Small intestine (tissue), 7 donors: ENCODE measurements at regions not wholly inside any gene's neighbourhood (a gene's known extent, or its start where the extent isn't known, plus 50 kb on each side); places are given as distances from the start of the nearest gene placed in this dataset.

Experiments
- DNase-seq, 2 donors: peaks; one replicate each; pipeline versions ENCODE4 v3.0.0 to v3.0.0-alpha.2; 2013
- FAIRE-seq: peaks from 2 replicates; lab custom pipeline; 2012; peaks lifted over from hg19 to GRCh38; lab: Jason Lieb, UNC
- H3K27ac ChIP-seq, 3 donors: one replicate each; pipeline ENCODE4 v1.5.1; 2013; ENCODE audit warnings: low read length in 2 of 3, mild to moderate bottlenecking in 2 of 3, control low read depth in 1 of 3, inconsistent platforms in 1 of 3, low read depth in 1 of 3, moderate library complexity in 1 of 3
- H3K27me3 ChIP-seq, 3 donors: one replicate each; pipeline ENCODE4 v1.6.1; 2013; ENCODE audit warnings: low read length in 3 of 3, inconsistent platforms in 1 of 3; ENCODE audit not compliant: control insufficient read depth in 3 of 3, insufficient read depth in 3 of 3
- H3K36me3 ChIP-seq, 3 donors: one replicate each; pipeline ENCODE4 v1.6.1; 2013; ENCODE audit warnings: low read length in 3 of 3, inconsistent platforms in 1 of 3, low read depth in 1 of 3, mild to moderate bottlenecking in 1 of 3, moderate library complexity in 1 of 3; ENCODE audit not compliant: control insufficient read depth in 3 of 3, insufficient read depth in 2 of 3
- H3K4me1 ChIP-seq, 3 donors: one replicate each; pipeline ENCODE4 v1.6.1; 2013; ENCODE audit warnings: low read length in 2 of 3, inconsistent platforms in 1 of 3, low read depth in 1 of 3, mild to moderate bottlenecking in 1 of 3, moderate library complexity in 1 of 3; ENCODE audit not compliant: control insufficient read depth in 3 of 3, insufficient read depth in 2 of 3
- H3K4me3 ChIP-seq, 3 donors: one replicate each; pipeline ENCODE4 v1.5.1; 2013; ENCODE audit warnings: low read length in 3 of 3, control low read depth in 1 of 3, inconsistent platforms in 1 of 3, low read depth in 1 of 3, mild to moderate bottlenecking in 1 of 3, moderate library complexity in 1 of 3
- H3K9me3 ChIP-seq, 2 donors: one replicate each; pipeline ENCODE4 v1.6.1; 2013; ENCODE audit warnings: low read depth in 1 of 2, low read length in 1 of 2; ENCODE audit not compliant: control insufficient read depth in 2 of 2, insufficient read depth in 1 of 2
- WGBS, 3 donors: extraction: QIAGEN DNeasy Blood & Tissue Kit; methylation state at CpG; one replicate each; pipeline ENCODE4 v1.1.7; 2013; 5-methylcytosine and 5-hydroxymethylcytosine counted together
- donor health status: healthy with polysubstance abuse.
- donor health status: control.
- donor health status: control.
- donor health status: Bipolar disorder and iron deficiency.
- donor health status: healthy.

- H3K27me3 ChIP-seq, result peaks cover 0 to 2% (median 0%) of the 10 kb centered on the region in 3 donors
- DNase-seq (no peak), FAIRE-seq (no peak)
- peaks cover 0 to 17% of the 10 kb centered on the region in 2 donors for H3K9me3 ChIP-seq
- no peaks in the 10 kb centered on the region for H3K36me3 ChIP-seq
- H3K4me1 ChIP-seq, result no peaks in the 10 kb centered on the region
- 45 to 72% (median 64%) methylated on average over 8 of the region's 8 CpGs for WGBS, 3 donors
- no peak overlapping the region for H3K27ac ChIP-seq
- H3K4me3 ChIP-seq, result no peak overlapping the region
These were observed 163.4 kb upstream of the MAP1B start for GRCh38 chr5:71943874-71944273.

- no peaks in the 10 kb centered on the region for H3K4me1 ChIP-seq
- 78 to 89% (median 87%) methylated on average over 6 of the region's 6 CpGs for WGBS, 3 donors
- H3K4me3 ChIP-seq, result no peak overlapping the region
- peaks cover 0 to 2% (median 0%) of the 10 kb centered on the region in 3 donors for H3K27me3 ChIP-seq
- H3K36me3 ChIP-seq, result no peaks in the 10 kb centered on the region
- no peak for FAIRE-seq
- DNase-seq, result no peak
- H3K9me3 ChIP-seq, result peaks cover 0 to 21% of the 10 kb centered on the region in 2 donors
- no peak overlapping the region for H3K27ac ChIP-seq
These were observed 161.8 kb upstream of the MAP1B start for GRCh38 chr5:71945436-71945835.

- DNase-seq (no peak), FAIRE-seq (no peak)
- 90 to 93% (median 93%) methylated on average over 6 of the region's 6 CpGs for WGBS, 3 donors
- Histone ChIP-seq H3K27me3 (peaks cover 0 to 2% (median 0%) of the 10 kb centered on the region in 3 donors), H3K27ac (no peak overlapping the region), H3K4me3 (no peak overlapping the region), H3K4me1 (no peaks in the 10 kb centered on the region), H3K9me3 (peaks cover 0 to 21% of the 10 kb centered on the region in 2 donors), H3K36me3 (no peaks in the 10 kb centered on the region)
These were observed 160.8 kb upstream of the MAP1B start for GRCh38 chr5:71946343-71947030.

GRCh38 chr5:71948206-71948605 is 159.1 kb upstream of the MAP1B start:
- WGBS, 3 donors, result 87 to 90% (median 89%) methylated on average over 2 of the region's 2 CpGs
- FAIRE-seq (no peak), DNase-seq (no peak)
- Histone ChIP-seq H3K27ac (no peak overlapping the region), H3K4me1 (no peaks in the 10 kb centered on the region), H3K4me3 (no peak overlapping the region), H3K9me3 (peaks cover 0 to 21% of the 10 kb centered on the region in 2 donors), H3K36me3 (no peaks in the 10 kb centered on the region), H3K27me3 (peaks cover 0 to 2% (median 0%) of the 10 kb centered on the region in 3 donors)

GRCh38 chr5:71949772-71950171 is 157.5 kb upstream of the MAP1B start:
- H3K4me1 ChIP-seq, result no peaks in the 10 kb centered on the region
- H3K27me3 ChIP-seq, result no peaks in the 10 kb centered on the region
- no peak overlapping the region for H3K4me3 ChIP-seq
- DNase-seq (no peak), FAIRE-seq (no peak)
- 79 to 88% (median 82%) methylated on average over 5 of the region's 5 CpGs for WGBS, 3 donors
- no peak overlapping the region for H3K27ac ChIP-seq
- H3K36me3 ChIP-seq, result no peaks in the 10 kb centered on the region
- peaks cover 0 to 21% of the 10 kb centered on the region in 2 donors for H3K9me3 ChIP-seq

GRCh38 chr5:71953866-71954265 is 153.4 kb upstream of the MAP1B start:
- no peaks in the 10 kb centered on the region for H3K36me3 ChIP-seq
- peaks cover 0 to 4% of the 10 kb centered on the region in 2 donors for H3K9me3 ChIP-seq
- no peaks in the 10 kb centered on the region for H3K4me1 ChIP-seq
- H3K27ac ChIP-seq, result no peak overlapping the region
- H3K27me3 ChIP-seq, result no peaks in the 10 kb centered on the region
- WGBS, 3 donors, result 88 to 90% (median 88%) methylated on average over 8 of the region's 8 CpGs
- H3K4me3 ChIP-seq, result no peak overlapping the region
- DNase-seq (no peak), FAIRE-seq (no peak)

GRCh38 chr5:71954329-71954728 is 152.9 kb upstream of the MAP1B start:
- Histone ChIP-seq H3K27ac (no peak overlapping the region), H3K9me3 (no peaks in the 10 kb centered on the region), H3K36me3 (no peaks in the 10 kb centered on the region), H3K4me1 (no peaks in the 10 kb centered on the region), H3K4me3 (no peak overlapping the region), H3K27me3 (no peaks in the 10 kb centered on the region)
- FAIRE-seq, result no peak
- DNase-seq, result no peak
- WGBS, 3 donors, result 21 to 55% (median 34%) methylated on average over 4 of the region's 4 CpGs

GRCh38 chr5:71955723-71956122 is 151.6 kb upstream of the MAP1B start:
- no peak for FAIRE-seq

More at GRCh38 chr5:71955723-71956122, 151.6 kb upstream of the MAP1B start:
- no peaks in the 10 kb centered on the region for H3K9me3 ChIP-seq
- H3K36me3 ChIP-seq, result no peaks in the 10 kb centered on the region
- peak in 1 of 2 donors; percentile 42 for DNase-seq
- 71 to 80% (median 77%) methylated on average over 9 of the region's 9 CpGs for WGBS, 3 donors
- H3K27me3 ChIP-seq, result no peaks in the 10 kb centered on the region
- H3K4me1 ChIP-seq, result no peaks in the 10 kb centered on the region
- no peak overlapping the region for H3K27ac ChIP-seq
- H3K4me3 ChIP-seq, result no peak overlapping the region
